ENCODE measurements at regions not wholly inside any gene's neighbourhood (a gene's known extent, or its start where the extent isn't known, plus 50 kb on each side); places are given as distances from the start of the nearest gene placed in this dataset.

- TF ChIP-seq POLR2A (IDR thresholded peaks at IDR 0.05; ENCODE audit: low read depth, low read length) (no peak), POLR2AphosphoS5 (IDR thresholded peaks at IDR 0.05; ENCODE audit: low read depth, low read length) (no peak), TAF1 (IDR thresholded peaks at IDR 0.05; ENCODE audit: borderline replicate concordance, low read depth, low read length) (no peak)
- no peak for FAIRE-seq
- no peak for DNase-seq (ENCODE audit: insufficient read length)
Observed at GRCh38 chr5:69024241-69024651, 69.6 kb upstream of the SLC30A5 start.

- TF ChIP-seq POLR2AphosphoS5 (IDR thresholded peaks at IDR 0.05; ENCODE audit: low read depth, low read length), result no peak
- TF ChIP-seq POLR2A (IDR thresholded peaks at IDR 0.05; ENCODE audit: low read depth, low read length), result no peak
- TF ChIP-seq TAF1 (IDR thresholded peaks at IDR 0.05; ENCODE audit: borderline replicate concordance, low read depth, low read length), result no peak
- FAIRE-seq, result peak; percentile 33
- no peak for DNase-seq (ENCODE audit: insufficient read length)
Observed at GRCh38 chr5:69029292-69029691, 64.5 kb upstream of the SLC30A5 start.

- FAIRE-seq (no peak), DNase-seq (ENCODE audit: insufficient read length) (no peak)
- no peak for TF ChIP-seq POLR2A (IDR thresholded peaks at IDR 0.05; ENCODE audit: low read depth, low read length)
- no peak for TF ChIP-seq POLR2AphosphoS5 (IDR thresholded peaks at IDR 0.05; ENCODE audit: low read depth, low read length)
- TF ChIP-seq TAF1 (IDR thresholded peaks at IDR 0.05; ENCODE audit: borderline replicate concordance, low read depth, low read length), result no peak
Observed at GRCh38 chr5:69030358-69031062, 63.3 kb upstream of the SLC30A5 start.

GRCh38 chr5:69032009-69032408, 61.8 kb upstream of the SLC30A5 start:
- FAIRE-seq (no peak), DNase-seq (ENCODE audit: insufficient read length) (no peak)
- no peak for TF ChIP-seq POLR2A (IDR thresholded peaks at IDR 0.05; ENCODE audit: low read depth, low read length)
- TF ChIP-seq POLR2AphosphoS5 (IDR thresholded peaks at IDR 0.05; ENCODE audit: low read depth, low read length), result no peak
- TF ChIP-seq TAF1 (IDR thresholded peaks at IDR 0.05; ENCODE audit: borderline replicate concordance, low read depth, low read length), result no peak

GRCh38 chr5:69033690-69034089, 60.1 kb upstream of the SLC30A5 start:
- TF ChIP-seq TAF1 (IDR thresholded peaks at IDR 0.05; ENCODE audit: borderline replicate concordance, low read depth, low read length) (no peak), POLR2A (IDR thresholded peaks at IDR 0.05; ENCODE audit: low read depth, low read length) (no peak), POLR2AphosphoS5 (IDR thresholded peaks at IDR 0.05; ENCODE audit: low read depth, low read length) (no peak)
- DNase-seq (ENCODE audit: insufficient read length) (no peak), FAIRE-seq (no peak)

GRCh38 chr5:69034898-69035297, 58.9 kb upstream of the SLC30A5 start:
- no peak for FAIRE-seq
- TF ChIP-seq POLR2AphosphoS5 (IDR thresholded peaks at IDR 0.05; ENCODE audit: low read depth, low read length) (no peak), TAF1 (IDR thresholded peaks at IDR 0.05; ENCODE audit: borderline replicate concordance, low read depth, low read length) (no peak), POLR2A (IDR thresholded peaks at IDR 0.05; ENCODE audit: low read depth, low read length) (no peak)

GRCh38 chr5:69035665-69036064, 58.1 kb upstream of the SLC30A5 start:
- FAIRE-seq, result no peak
- DNase-seq (ENCODE audit: insufficient read length), result no peak
- TF ChIP-seq POLR2A (IDR thresholded peaks at IDR 0.05; ENCODE audit: low read depth, low read length) (no peak), TAF1 (IDR thresholded peaks at IDR 0.05; ENCODE audit: borderline replicate concordance, low read depth, low read length) (no peak), POLR2AphosphoS5 (IDR thresholded peaks at IDR 0.05; ENCODE audit: low read depth, low read length) (no peak)

More at GRCh38 chr5:69034898-69035297, 58.9 kb upstream of the SLC30A5 start:
- no peak for DNase-seq (ENCODE audit: insufficient read length)

GRCh38 chr5:69038539-69038938, 55.3 kb upstream of the SLC30A5 start:
- DNase-seq (ENCODE audit: insufficient read length) (no peak), FAIRE-seq (no peak)
- TF ChIP-seq POLR2AphosphoS5 (IDR thresholded peaks at IDR 0.05; ENCODE audit: low read depth, low read length) (no peak), TAF1 (IDR thresholded peaks at IDR 0.05; ENCODE audit: borderline replicate concordance, low read depth, low read length) (no peak), POLR2A (IDR thresholded peaks at IDR 0.05; ENCODE audit: low read depth, low read length) (no peak)

GRCh38 chr5:69039829-69040228, 54.0 kb upstream of the SLC30A5 start:
- TF ChIP-seq POLR2AphosphoS5 (IDR thresholded peaks at IDR 0.05; ENCODE audit: low read depth, low read length) (no peak), POLR2A (IDR thresholded peaks at IDR 0.05; ENCODE audit: low read depth, low read length) (no peak), TAF1 (IDR thresholded peaks at IDR 0.05; ENCODE audit: borderline replicate concordance, low read depth, low read length) (no peak)
- DNase-seq (ENCODE audit: insufficient read length) (no peak), FAIRE-seq (no peak)

- no peak for FAIRE-seq
- no peak for DNase-seq (ENCODE audit: insufficient read length)
- TF ChIP-seq POLR2AphosphoS5 (IDR thresholded peaks at IDR 0.05; ENCODE audit: low read depth, low read length), result no peak
- TF ChIP-seq TAF1 (IDR thresholded peaks at IDR 0.05; ENCODE audit: borderline replicate concordance, low read depth, low read length), result no peak
- no peak for TF ChIP-seq POLR2A (IDR thresholded peaks at IDR 0.05; ENCODE audit: low read depth, low read length)
Observed at GRCh38 chr5:69042500-69042899, 51.3 kb upstream of the SLC30A5 start.

- DNase-seq (ENCODE audit: insufficient read length), result peak; percentile 36
- no peak for TF ChIP-seq POLR2AphosphoS5 (IDR thresholded peaks at IDR 0.05; ENCODE audit: low read depth, low read length)
- TF ChIP-seq POLR2A (IDR thresholded peaks at IDR 0.05; ENCODE audit: low read depth, low read length), result no peak; the same call in 1 of the 2 replicates
- no peak for TF ChIP-seq TAF1 (IDR thresholded peaks at IDR 0.05; ENCODE audit: borderline replicate concordance, low read depth, low read length)
- FAIRE-seq, result peak; percentile 92
Observed at GRCh38 chr5:69042915-69043654, 50.7 kb upstream of the SLC30A5 start.

- no peak for DNase-seq (ENCODE audit: insufficient read length)
- TF ChIP-seq TAF1 (IDR thresholded peaks at IDR 0.05; ENCODE audit: borderline replicate concordance, low read depth, low read length), result no peak
- no peak for TF ChIP-seq POLR2AphosphoS5 (IDR thresholded peaks at IDR 0.05; ENCODE audit: low read depth, low read length)
- TF ChIP-seq POLR2A (IDR thresholded peaks at IDR 0.05; ENCODE audit: low read depth, low read length), result no peak
- FAIRE-seq, result no peak
Observed at GRCh38 chr5:69043655-69043996, 50.2 kb upstream of the SLC30A5 start.

All from GM12892 (cell line).